HepG2 (cell line): ENCODE measurements at regions not wholly inside any gene's neighbourhood (a gene's known extent, or its start where the extent isn't known, plus 50 kb on each side); places are given as distances from the start of the nearest gene placed in this dataset.

Source experiments
- ATAC-seq: fragments of 200-7000 bp; cut with Tn5 transposase; 3 replicates; pipeline ENCODE4 v1.9.1; 2020; ENCODE audit warnings: mild to moderate bottlenecking, moderate library complexity
- BruUV-seq: library from RNA; stranded (reverse); fragments of 400-500 nt; replicated peaks from 2 replicates; lab custom pipeline; 2021; lab: Mats Ljungman, UMichigan
- CTCF ChIA-PET: fragments of 300-600 bp; formaldehyde crosslinking; extraction: SDS; loops from one replicate; lab custom pipeline; 2021; ENCODE audit warnings: low total read pairs, inconsistent platforms, low intra/inter-chr PET ratio; lab: Yijun Ruan, JAX
- POLR2A ChIA-PET: fragments of 350-600 bp; sonication (Branson Sonifier 250); formaldehyde crosslinking; loops from one replicate; lab custom pipeline; 2020; ENCODE audit warnings: antibody characterized with exemption, inconsistent platforms; lab: Yijun Ruan, JAX
- DNase-seq: peaks from one replicate; pipeline ENCODE4 v3.0.0-alpha.2; 2015; ENCODE audit warnings: low spot score
- FAIRE-seq: peaks from 3 replicates; lab custom pipeline; 2011; peaks lifted over from hg19 to GRCh38; lab: Jason Lieb, UNC
- H2AFZ ChIP-seq: one replicate; pipeline ENCODE4 v1.6.1; 2011; ENCODE audit warnings: low read length, inconsistent platforms
- H3K27ac ChIP-seq: fragments of 300-600 bp; 3 replicates; pipeline ENCODE4 v1.8.0; 2011; ENCODE audit warnings: mixed run types, mild to moderate bottlenecking, mixed read lengths, low read length, inconsistent platforms; ENCODE audit not compliant: insufficient read depth; ENCODE audit errors: extremely low read length
- H3K27me3 ChIP-seq, 2 experiments: fragments of 200-600 bp in 1 of 2; 2 replicates in 1 of 2; 3 replicates in 1 of 2; pipeline versions ENCODE4 v1.6.0 to v1.8.0; 2011; ENCODE audit warnings: low read length in 2 of 2, mild to moderate bottlenecking in 2 of 2, moderate library complexity in 2 of 2, inconsistent platforms in 1 of 2; ENCODE audit not compliant: insufficient read depth in 2 of 2, control insufficient read depth in 1 of 2
- H3K36me3 ChIP-seq, 2 experiments: fragments of 200-600 bp in 1 of 2; replicated peaks in 1 of 2; 2 replicates in 1 of 2; 3 replicates in 1 of 2; pipeline versions ENCODE4 v1.5.1 to v1.8.0; 2011; ENCODE audit warnings: low read length in 2 of 2, inconsistent platforms in 1 of 2; ENCODE audit not compliant: insufficient read depth in 2 of 2, control insufficient read depth in 1 of 2
- H3K4me1 ChIP-seq: 2 replicates; pipeline ENCODE4 v1.5.1; 2012; ENCODE audit warnings: low read length, inconsistent platforms; ENCODE audit not compliant: insufficient read depth
- H3K4me2 ChIP-seq: 2 replicates; pipeline ENCODE4 v1.6.0; 2011; ENCODE audit warnings: low read depth, low read length, inconsistent platforms
- H3K4me3 ChIP-seq, 3 experiments: fragments of 200-600 bp in 1 of 3; sonication (generic), shearing (Covaris generic) in 1 of 3; replicated peaks in 1 of 3; 2 replicates each; pipeline ENCODE4 v1.5.1; 2011 to 2016; ENCODE audit warnings: low read length in 3 of 3, inconsistent platforms in 2 of 3, low read depth in 2 of 3, mild to moderate bottlenecking in 2 of 3, control low read depth in 1 of 3, mixed read lengths in 1 of 3; ENCODE audit not compliant: insufficient read depth in 1 of 3
- H3K79me2 ChIP-seq: one replicate; pipeline ENCODE4 v1.6.1; 2011; ENCODE audit warnings: low read length, inconsistent platforms; ENCODE audit not compliant: insufficient read depth
- H3K9ac ChIP-seq: 2 replicates; pipeline ENCODE4 v1.6.0; 2011; ENCODE audit warnings: mild to moderate bottlenecking, low read depth, low read length, inconsistent platforms; ENCODE audit not compliant: insufficient read depth
- H3K9me3 ChIP-seq: 2 replicates; pipeline ENCODE4 v1.5.1; 2012; ENCODE audit warnings: mild to moderate bottlenecking, low read length
- H4K20me1 ChIP-seq: 2 replicates; pipeline ENCODE4 v1.6.0; 2011; ENCODE audit warnings: inconsistent platforms, mild to moderate bottlenecking, low read length, moderate library complexity; ENCODE audit not compliant: insufficient read depth
- RBAK ChIP-seq: sonication (generic); formaldehyde crosslinking; IDR thresholded peaks from 2 replicates; pipeline ENCODE4 v1.5.1; 2020; ENCODE audit warnings: mild to moderate bottlenecking, missing genetic modification reagents
- SALL1 ChIP-seq: sonication (generic); formaldehyde crosslinking; IDR thresholded peaks from 2 replicates; pipeline ENCODE4 v1.8.0; 2022; ENCODE audit warnings: mild to moderate bottlenecking, missing genetic modification reagents
- SMC3 ChIP-seq: IDR thresholded peaks from 2 replicates; pipeline ENCODE4 v1.6.1; 2011; ENCODE audit warnings: low read length, improper control_type of control experiment
- U2AF1 ChIP-seq: fragments of 200-400 bp; formaldehyde crosslinking; optimal IDR thresholded peaks from 2 replicates; pipeline ENCODE3; 2017; ENCODE audit warnings: mild to moderate bottlenecking, low read depth, low read length
- ZBTB38 ChIP-seq: sonication (generic); formaldehyde crosslinking; IDR thresholded peaks from 2 replicates; pipeline ENCODE4 v1.5.1; 2020; ENCODE audit warnings: mild to moderate bottlenecking, missing genetic modification reagents
- ZNF609 ChIP-seq: sonication (generic); formaldehyde crosslinking; IDR thresholded peaks from 2 replicates; pipeline ENCODE4 v1.4.0; 2020; ENCODE audit warnings: mild to moderate bottlenecking, missing genetic modification reagents, borderline replicate concordance
- WGBS: methylation state at CpG from one replicate; pipeline ENCODE4 v1.1.6; 2017; ENCODE audit warnings: low lambda C conversion rate; 5-methylcytosine and 5-hydroxymethylcytosine counted together
- in situ Hi-C: cut with HindIII; loops from 2 replicates; pipeline ENCODE4 v1.10.0; 2017; ENCODE audit warnings: low pct_unique_long_range_greater_than_20kb; ENCODE audit not compliant: extremely low pct_ligation_motif_present
- intact Hi-C: fragments of 100-400 bp; cut with micrococcal nuclease; formaldehyde crosslinking; loops from one replicate; pipeline ENCODE4 v1.10.0; 2022; ENCODE audit not compliant: unreplicated experiment
- TF ChIP-seq, protein P1 (sequence below), 2 experiments: IDR thresholded peaks; 2 replicates each; pipeline ENCODE4 v1.6.1; 2011 to 2012; ENCODE audit warnings: low read length in 2 of 2, borderline replicate concordance in 1 of 2, low read depth in 1 of 2, mild to moderate bottlenecking in 1 of 2, moderate library complexity in 1 of 2

DNA sequence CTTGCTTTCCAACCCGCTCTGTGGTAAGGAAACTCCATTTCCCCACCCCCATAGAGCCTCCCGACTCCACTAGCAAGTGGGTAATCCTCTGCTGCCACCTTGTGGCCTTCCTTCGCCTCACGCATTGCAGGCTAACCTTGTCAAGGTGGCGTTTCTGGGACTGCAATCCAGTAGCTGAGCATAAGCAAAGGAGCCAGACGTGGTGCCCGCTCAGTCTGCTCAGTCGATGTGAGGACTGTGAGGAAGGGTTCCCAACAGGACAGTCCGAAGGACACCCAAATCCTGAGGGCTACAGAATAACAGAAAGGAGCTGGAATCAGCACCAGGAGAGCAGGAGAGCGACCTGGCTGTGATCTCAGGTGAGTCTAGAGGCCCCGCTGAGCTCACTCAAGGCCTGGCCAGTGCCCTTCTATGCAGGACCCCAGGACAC, 144.2 kb downstream of the SUCLG1 start (continued):
- TF ChIP-seq, protein P1, sequence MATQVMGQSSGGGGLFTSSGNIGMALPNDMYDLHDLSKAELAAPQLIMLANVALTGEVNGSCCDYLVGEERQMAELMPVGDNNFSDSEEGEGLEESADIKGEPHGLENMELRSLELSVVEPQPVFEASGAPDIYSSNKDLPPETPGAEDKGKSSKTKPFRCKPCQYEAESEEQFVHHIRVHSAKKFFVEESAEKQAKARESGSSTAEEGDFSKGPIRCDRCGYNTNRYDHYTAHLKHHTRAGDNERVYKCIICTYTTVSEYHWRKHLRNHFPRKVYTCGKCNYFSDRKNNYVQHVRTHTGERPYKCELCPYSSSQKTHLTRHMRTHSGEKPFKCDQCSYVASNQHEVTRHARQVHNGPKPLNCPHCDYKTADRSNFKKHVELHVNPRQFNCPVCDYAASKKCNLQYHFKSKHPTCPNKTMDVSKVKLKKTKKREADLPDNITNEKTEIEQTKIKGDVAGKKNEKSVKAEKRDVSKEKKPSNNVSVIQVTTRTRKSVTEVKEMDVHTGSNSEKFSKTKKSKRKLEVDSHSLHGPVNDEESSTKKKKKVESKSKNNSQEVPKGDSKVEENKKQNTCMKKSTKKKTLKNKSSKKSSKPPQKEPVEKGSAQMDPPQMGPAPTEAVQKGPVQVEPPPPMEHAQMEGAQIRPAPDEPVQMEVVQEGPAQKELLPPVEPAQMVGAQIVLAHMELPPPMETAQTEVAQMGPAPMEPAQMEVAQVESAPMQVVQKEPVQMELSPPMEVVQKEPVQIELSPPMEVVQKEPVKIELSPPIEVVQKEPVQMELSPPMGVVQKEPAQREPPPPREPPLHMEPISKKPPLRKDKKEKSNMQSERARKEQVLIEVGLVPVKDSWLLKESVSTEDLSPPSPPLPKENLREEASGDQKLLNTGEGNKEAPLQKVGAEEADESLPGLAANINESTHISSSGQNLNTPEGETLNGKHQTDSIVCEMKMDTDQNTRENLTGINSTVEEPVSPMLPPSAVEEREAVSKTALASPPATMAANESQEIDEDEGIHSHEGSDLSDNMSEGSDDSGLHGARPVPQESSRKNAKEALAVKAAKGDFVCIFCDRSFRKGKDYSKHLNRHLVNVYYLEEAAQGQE (IDR thresholded peaks at IDR 0.05; ENCODE audit: borderline replicate concordance in 1 of 2, low read depth in 1 of 2, low read length in 2 of 2) = peak in 1 of 2 experiments; percentile 72; a peak in 2 of 4 replicates
- no peak for TF ChIP-seq RBAK (CRISPR knock-in tag)
- TF ChIP-seq SMC3 = peak; percentile 97
- TF ChIP-seq, all 625 proteins: peak for 70

- ATAC-seq (no peak; the same call in 2 of the 3 replicates), FAIRE-seq (no peak), DNase-seq (no peak)
- Histone ChIP-seq H3K9me3 (no peaks in the 10 kb centered on the region), H2AFZ (no peak overlapping the region), H3K36me3 (no peaks in the 10 kb centered on the region), H3K4me3 (no peak overlapping the region), H3K27me3 (no peaks in the 10 kb centered on the region), H3K4me1 (no peaks in the 10 kb centered on the region), H3K4me2 (no peak overlapping the region), H3K27ac (no peak overlapping the region), H3K9ac (no peak overlapping the region), H4K20me1 (no peaks in the 10 kb centered on the region), H3K79me2 (no peaks in the 10 kb centered on the region)
- in situ Hi-C loops = no loop called here
- TF ChIP-seq SALL1 (CRISPR knock-in tag) = no peak
- TF ChIP-seq ZNF609 (CRISPR knock-in tag) = no peak
- TF ChIP-seq ZBTB38 = no peak
- no peak for TF ChIP-seq U2AF1
- no TSS peak for BruUV-seq
- intact Hi-C loops = loop anchor here (1.0 to 10.0 kb wide), 4 partner anchors 291 to 1567 kb away; no protein-coding TSS in a partner anchor
- ChIA-PET CTCF (interaction anchor here (1.6 kb wide), 1 partner anchor 292 kb away, joined by 13 read pairs; no protein-coding TSS in a partner anchor), POLR2A (no interaction called here)
- WGBS = 92% methylated on average over 6 of the region's 6 CpGs
These were observed 144.8 kb downstream of the SUCLG1 start for GRCh38 chr2:84314250-84314649.
